A549 (cell line): ENCODE measurements at regions not wholly inside any gene's neighbourhood (a gene's known extent, or its start where the extent isn't known, plus 50 kb on each side); places are given as distances from the start of the nearest gene placed in this dataset.

Source experiments
- ATAC-seq, 2 experiments: fragments of 200-7000 bp in 1 of 2; fragments of >200 bp in 1 of 2; cut with Nextera tagmentation in 1 of 2; cut with Tn5 transposase in 1 of 2; 3 replicates each; pipeline versions ENCODE4 v1.8.0 to v1.9.1; 2018 to 2020; ENCODE audit warnings: mild to moderate bottlenecking in 1 of 2, moderate library complexity in 1 of 2
- CTCF ChIA-PET: fragments of 300-600 bp; sonication (Branson Sonifier 250); formaldehyde crosslinking; extraction: SDS; loops from one replicate; lab custom pipeline; 2021; ENCODE audit warnings: antibody characterized with exemption, inconsistent platforms; lab: Yijun Ruan, JAX
- POLR2A ChIA-PET: fragments of 350-600 bp; formaldehyde crosslinking; extraction: SDS; loops from one replicate; lab custom pipeline; 2021; ENCODE audit warnings: antibody characterized with exemption, inconsistent platforms; lab: Yijun Ruan, JAX
- DNase-seq, 2 experiments: peaks; one replicate each; pipeline versions ENCODE4 v3.0.0 to v3.0.0-alpha.2; 2011 to 2016; ENCODE audit warnings: low read depth in 1 of 2, low spot score in 1 of 2
- FAIRE-seq: peaks from 2 replicates; lab custom pipeline; 2011; peaks lifted over from hg19 to GRCh38; lab: Jason Lieb, UNC
- H3K27ac ChIP-seq, 2 experiments: fragments of >200 bp; sonication (Bioruptor Twin); formaldehyde crosslinking; 3 replicates each; pipeline ENCODE4 v1.5.1; 2016 to 2017
- H3K4me1 ChIP-seq: fragments of >200 bp; sonication (Bioruptor Twin); formaldehyde crosslinking; 3 replicates; pipeline ENCODE4 v1.6.1; 2016
- H3K4me2 ChIP-seq: fragments of >200 bp; sonication (Bioruptor Twin); formaldehyde crosslinking; 3 replicates; pipeline ENCODE4 v1.6.1; 2016
- H3K4me3 ChIP-seq: fragments of >200 bp; sonication (Bioruptor Twin); formaldehyde crosslinking; 3 replicates; pipeline ENCODE4 v1.5.1; 2016
- H3K9me3 ChIP-seq: fragments of >200 bp; sonication (Bioruptor Twin); formaldehyde crosslinking; 3 replicates; pipeline ENCODE4 v1.6.1; 2016
- CBX2 ChIP-seq: fragments of 200-600 bp; sonication (generic); IDR thresholded peaks from 2 replicates; pipeline ENCODE4 v1.6.1; 2016; ENCODE audit warnings: low read depth, mild to moderate bottlenecking, borderline replicate concordance
- CBX8 ChIP-seq: fragments of 200-600 bp; sonication (generic); IDR thresholded peaks from 2 replicates; pipeline ENCODE4 v1.6.1; 2016
- CTCF ChIP-seq: fragments of >200 bp; sonication (Bioruptor Twin); formaldehyde crosslinking; IDR thresholded peaks from 3 replicates; pipeline ENCODE4 v1.5.1; 2016
- EHF ChIP-seq: fragments of 250-450 bp; sonication (Bioruptor Pico); IDR thresholded peaks from 2 replicates; pipeline ENCODE4 v1.5.0; 2020; ENCODE audit warnings: mild to moderate bottlenecking
- EHMT2 ChIP-seq: fragments of 200-600 bp; sonication (generic); IDR thresholded peaks from 2 replicates; pipeline ENCODE4 v1.6.1; 2016; ENCODE audit warnings: antibody characterized with exemption, low read depth, mild to moderate bottlenecking, moderate library complexity
- EP300 ChIP-seq, 2 experiments: fragments of >200 bp; sonication (Bioruptor Twin); formaldehyde crosslinking; IDR thresholded peaks; 2 replicates in 1 of 2; 3 replicates in 1 of 2; pipeline ENCODE4 v1.6.1; 2016 to 2017
- ESRRA ChIP-seq: fragments of 150-350 bp; IDR thresholded peaks from 2 replicates; pipeline ENCODE4 v1.6.1; 2014; ENCODE audit warnings: mild to moderate bottlenecking, low read length, borderline replicate concordance
- FOSL2 ChIP-seq, 2 experiments: fragments of 450-650 bp in 1 of 2; fragments of >200 bp in 1 of 2; sonication (Bioruptor Twin) in 1 of 2; formaldehyde crosslinking; IDR thresholded peaks; 2 replicates each; pipeline versions ENCODE4 v1.5.0 to v1.6.1; 2016 to 2020; ENCODE audit warnings: mild to moderate bottlenecking in 1 of 2, moderate library complexity in 1 of 2
- FOXS1 ChIP-seq: fragments of 250-450 bp; sonication (Bioruptor Pico); IDR thresholded peaks from 2 replicates; pipeline ENCODE4 v1.5.0; 2020; ENCODE audit warnings: mild to moderate bottlenecking, moderate library complexity
- HMGXB4 ChIP-seq: fragments of 250-450 bp; sonication (Bioruptor Pico); IDR thresholded peaks from 2 replicates; pipeline ENCODE4 v1.5.0; 2021; ENCODE audit warnings: mild to moderate bottlenecking, moderate library complexity, borderline replicate concordance
- JUNB ChIP-seq: fragments of >200 bp; sonication (Bioruptor Twin); formaldehyde crosslinking; IDR thresholded peaks from 2 replicates; pipeline ENCODE4 v1.6.1; 2016
- MAFK ChIP-seq: fragments of 450-650 bp; IDR thresholded peaks from 2 replicates; pipeline ENCODE4 v1.6.1; 2014; ENCODE audit not compliant: partially characterized antibody
- PBX3 ChIP-seq: IDR thresholded peaks from 2 replicates; pipeline ENCODE4 v1.6.1; 2012
- RARB ChIP-seq: fragments of 250-450 bp; sonication (Bioruptor Pico); IDR thresholded peaks from 2 replicates; pipeline ENCODE4 v1.8.0; 2021; ENCODE audit warnings: mild to moderate bottlenecking, moderate library complexity
- REST ChIP-seq: fragments of 200-600 bp; sonication (generic); IDR thresholded peaks from 2 replicates; pipeline ENCODE4 v1.6.1; 2016; ENCODE audit warnings: antibody characterized with exemption, mild to moderate bottlenecking, moderate library complexity
- RFX5 ChIP-seq: fragments of 450-650 bp; IDR thresholded peaks from 2 replicates; pipeline ENCODE4 v1.7.1; 2014; ENCODE audit warnings: antibody characterized with exemption, mild to moderate bottlenecking, moderate library complexity
- TFCP2L1 ChIP-seq: fragments of 250-450 bp; sonication (Bioruptor Pico); IDR thresholded peaks from 2 replicates; pipeline ENCODE4 v1.5.0; 2021; ENCODE audit warnings: mild to moderate bottlenecking
- TP53 ChIP-seq: fragments of 250-450 bp; sonication (Bioruptor Pico); IDR thresholded peaks from 2 replicates; pipeline ENCODE4 v1.5.0; 2021; ENCODE audit warnings: mild to moderate bottlenecking, moderate library complexity
- ZC3H11A ChIP-seq: fragments of 450-650 bp; IDR thresholded peaks from 2 replicates; pipeline ENCODE4 v1.6.1; 2014; ENCODE audit warnings: antibody characterized with exemption, mild to moderate bottlenecking
- ZFP36 ChIP-seq: fragments of 450-650 bp; IDR thresholded peaks from 2 replicates; pipeline ENCODE4 v1.6.1; 2014; ENCODE audit warnings: borderline replicate concordance; ENCODE audit not compliant: partially characterized antibody
- ZSCAN20 ChIP-seq: fragments of 250-450 bp; sonication (Bioruptor Pico); IDR thresholded peaks from 2 replicates; pipeline ENCODE4 v1.8.0; 2022; ENCODE audit warnings: mild to moderate bottlenecking, moderate library complexity
- WGBS: methylation state at CpG from one replicate; pipeline ENCODE4 v1.1.6; 2017; ENCODE audit errors: missing lambda C conversion rate; 5-methylcytosine and 5-hydroxymethylcytosine counted together
- TF ChIP-seq, protein P1 (sequence below): fragments of 150-350 bp; IDR thresholded peaks from 2 replicates; pipeline ENCODE4 v1.6.1; 2014; ENCODE audit warnings: low read depth, mild to moderate bottlenecking, low read length

- Histone ChIP-seq H3K27ac (no peak overlapping the region), H3K4me2 (no peak overlapping the region), H3K4me3 (no peak overlapping the region), H3K9me3 (peaks cover 2% of the 10 kb centered on the region; the same call in 2 of the 3 replicates), H3K4me1 (no peaks in the 10 kb centered on the region)
- DNase-seq: no peak
- ChIA-PET POLR2A (no interaction called here), CTCF (no interaction called here)
- FAIRE-seq: no peak
- ATAC-seq: no peak
- TF ChIP-seq ZC3H11A: no peak
- no peak for TF ChIP-seq FOXS1 (CRISPR knock-in tag)
- TF ChIP-seq TP53 (CRISPR knock-in tag): no peak
- TF ChIP-seq CBX2: no peak
- TF ChIP-seq RARB (CRISPR knock-in tag): no peak
- no peak for TF ChIP-seq JUNB
- no peak for TF ChIP-seq FOSL2 (IDR thresholded peaks at IDR 0.05)
- no peak for TF ChIP-seq FOSL2 (CRISPR knock-in tag; IDR thresholded peaks at IDR 0.05)
- TF ChIP-seq ZSCAN20: no peak
- TF ChIP-seq RFX5: no peak
- TF ChIP-seq PBX3: no peak
- TF ChIP-seq, protein P1, sequence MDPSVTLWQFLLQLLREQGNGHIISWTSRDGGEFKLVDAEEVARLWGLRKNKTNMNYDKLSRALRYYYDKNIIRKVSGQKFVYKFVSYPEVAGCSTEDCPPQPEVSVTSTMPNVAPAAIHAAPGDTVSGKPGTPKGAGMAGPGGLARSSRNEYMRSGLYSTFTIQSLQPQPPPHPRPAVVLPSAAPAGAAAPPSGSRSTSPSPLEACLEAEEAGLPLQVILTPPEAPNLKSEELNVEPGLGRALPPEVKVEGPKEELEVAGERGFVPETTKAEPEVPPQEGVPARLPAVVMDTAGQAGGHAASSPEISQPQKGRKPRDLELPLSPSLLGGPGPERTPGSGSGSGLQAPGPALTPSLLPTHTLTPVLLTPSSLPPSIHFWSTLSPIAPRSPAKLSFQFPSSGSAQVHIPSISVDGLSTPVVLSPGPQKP: no peak
- no peak for TF ChIP-seq REST
- 16% methylated on average over 7 of the region's 7 CpGs for WGBS
Measured at GRCh38 chr2:5940596-5941535, 248.7 kb downstream of the SOX11 start.

DNA sequence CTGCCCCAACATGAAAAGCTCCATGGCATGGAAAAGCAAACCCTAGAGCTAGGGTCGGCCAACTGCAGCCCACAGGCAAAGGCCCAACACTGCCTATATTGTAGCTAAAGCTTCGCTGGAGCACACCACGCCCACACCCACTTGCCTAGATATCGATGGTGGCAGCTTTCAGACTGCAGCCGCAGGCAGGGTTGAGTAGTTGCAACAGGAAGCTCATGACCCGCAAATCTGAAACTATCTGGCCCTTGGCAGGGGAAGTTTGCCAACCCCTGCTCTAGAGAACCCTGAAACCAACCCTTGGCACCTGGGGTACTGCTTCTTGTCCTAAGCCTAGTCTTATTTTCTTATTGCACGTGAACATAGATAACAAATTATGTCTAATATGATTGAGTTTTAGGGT is 250.0 kb downstream of the SOX11 start:
- peaks cover 2% of the 10 kb centered on the region; the same call in 2 of the 3 replicates for H3K9me3 ChIP-seq
- no peak overlapping the region for H3K27ac ChIP-seq
- ATAC-seq (no peak), DNase-seq (no peak), FAIRE-seq (no peak)
- no peak overlapping the region for H3K4me3 ChIP-seq
- WGBS: 3% methylated on average over 5 of the region's 7 CpGs
- H3K4me1 ChIP-seq: no peaks in the 10 kb centered on the region
- ChIA-PET CTCF (no interaction called here), POLR2A (no interaction called here)
- no peak overlapping the region for H3K4me2 ChIP-seq
- TF ChIP-seq REST: no peak
- TF ChIP-seq EHMT2: no peak
- no peak for TF ChIP-seq EHF (CRISPR knock-in tag)
- TF ChIP-seq TFCP2L1 (CRISPR knock-in tag): no peak
- no peak for TF ChIP-seq CBX2
- TF ChIP-seq ZFP36: no peak
- TF ChIP-seq CBX8: no peak
- TF ChIP-seq EP300 (IDR thresholded peaks at IDR 0.05): no peak
- no peak for TF ChIP-seq MAFK
- TF ChIP-seq CTCF: no peak
- no peak for TF ChIP-seq HMGXB4 (CRISPR knock-in tag)
- TF ChIP-seq RFX5: no peak
- no peak for TF ChIP-seq ESRRA
- no peak for TF ChIP-seq TP53 (CRISPR knock-in tag)
